ENCODE measurements at regions not wholly inside any gene's neighbourhood (a gene's known extent, or its start where the extent isn't known, plus 50 kb on each side); places are given as distances from the start of the nearest gene placed in this dataset.
"Not testable (repeated sequence)": the region's sequence is repeated elsewhere in the genome, so short reads cannot be mapped to it uniquely, and the experiment has no call there.

- no peak overlapping the region for H3K4me3 ChIP-seq (ENCODE audit: low read depth, low read length)
These were observed 904.3 kb downstream of the XPNPEP1 start for GRCh38 chr10:109019001-109019424.

- no peak overlapping the region for H3K4me3 ChIP-seq (ENCODE audit: low read depth, low read length)
These were observed 915.8 kb downstream of the XPNPEP1 start for GRCh38 chr10:109007514-109007913.

- H3K4me3 ChIP-seq (ENCODE audit: low read depth, low read length): no peak overlapping the region
These were observed 932.9 kb downstream of the XPNPEP1 start for GRCh38 chr10:108990441-108990840.

- no peak overlapping the region for H3K4me3 ChIP-seq (ENCODE audit: low read depth, low read length)
These were observed 933.3 kb downstream of the XPNPEP1 start for GRCh38 chr10:108989976-108990375.

- H3K4me3 ChIP-seq (ENCODE audit: low read depth, low read length): no peak overlapping the region
These were observed 941.2 kb downstream of the XPNPEP1 start for GRCh38 chr10:108982159-108982558.

- no peak overlapping the region for H3K4me3 ChIP-seq (ENCODE audit: low read depth, low read length)
These were observed 942.4 kb downstream of the XPNPEP1 start for GRCh38 chr10:108980869-108981268.

GRCh38 chr10:108975459-108976058, 947.8 kb downstream of the XPNPEP1 start:
- no peak overlapping the region for H3K4me3 ChIP-seq (ENCODE audit: low read depth, low read length)

GRCh38 chr10:108970016-108970415, 953.3 kb downstream of the XPNPEP1 start:
- H3K4me3 ChIP-seq (ENCODE audit: low read depth, low read length): no peak overlapping the region

- H3K4me3 ChIP-seq (ENCODE audit: low read depth, low read length): no peak overlapping the region
These were observed 956.9 kb downstream of the XPNPEP1 start for GRCh38 chr10:108966411-108966810.

- no peak overlapping the region for H3K4me3 ChIP-seq (ENCODE audit: low read depth, low read length)
These were observed 957.3 kb downstream of the XPNPEP1 start for GRCh38 chr10:108966005-108966404.

GRCh38 chr10:108962172-108962571, 961.1 kb downstream of the XPNPEP1 start:
- no peak overlapping the region for H3K4me3 ChIP-seq (ENCODE audit: low read depth, low read length)

GRCh38 chr10:108957681-108958080, 965.6 kb downstream of the XPNPEP1 start:
- no peak overlapping the region for H3K4me3 ChIP-seq (ENCODE audit: low read depth, low read length)

- H3K4me3 ChIP-seq (ENCODE audit: low read depth, low read length): no peak overlapping the region
These were observed 967.2 kb downstream of the XPNPEP1 start for GRCh38 chr10:108956149-108956548.

- not testable (repeated sequence) for H3K4me3 ChIP-seq (ENCODE audit: low read depth, low read length)
These were observed 1003.3 kb downstream of the XPNPEP1 start for GRCh38 chr10:108920029-108920428.

- H3K4me3 ChIP-seq (ENCODE audit: low read depth, low read length): no peak overlapping the region
These were observed 1010.0 kb downstream of the XPNPEP1 start for GRCh38 chr10:108913300-108913699.

- H3K4me3 ChIP-seq (ENCODE audit: low read depth, low read length): peak overlapping the region; percentile 42
These were observed 1011.3 kb downstream of the XPNPEP1 start for GRCh38 chr10:108911814-108912541.

GRCh38 chr10:108908096-108908495, 1015.2 kb downstream of the XPNPEP1 start:
- H3K4me3 ChIP-seq (ENCODE audit: low read depth, low read length): no peak overlapping the region

GRCh38 chr10:108905821-108906220, 1017.5 kb downstream of the XPNPEP1 start:
- no peak overlapping the region for H3K4me3 ChIP-seq (ENCODE audit: low read depth, low read length)

- no peak overlapping the region for H3K4me3 ChIP-seq (ENCODE audit: low read depth, low read length)
These were observed 1018.1 kb downstream of the XPNPEP1 start for GRCh38 chr10:108905171-108905570.

GRCh38 chr10:108904163-108904838, 1019.0 kb downstream of the XPNPEP1 start:
- H3K4me3 ChIP-seq (ENCODE audit: low read depth, low read length): no peak overlapping the region

GRCh38 chr10:108902619-108903285, 1020.6 kb downstream of the XPNPEP1 start:
- H3K4me3 ChIP-seq (ENCODE audit: low read depth, low read length): no peak overlapping the region

Data from iPS-11a (cell line).